GM06990 (cell line): ENCODE measurements at regions not wholly inside any gene's neighbourhood (a gene's known extent, or its start where the extent isn't known, plus 50 kb on each side); places are given as distances from the start of the nearest gene placed in this dataset.

Experiments used
- DNase-seq: peaks from one replicate; pipeline ENCODE4 v3.0.0-alpha.2; 2011; ENCODE audit not compliant: insufficient read length; ENCODE audit errors: extremely low read depth
- H3K27me3 ChIP-seq: replicated peaks from 2 replicates; pipeline ENCODE4 v1.6.0; 2011; ENCODE audit warnings: low read length; ENCODE audit not compliant: control insufficient read depth, insufficient read depth
- H3K36me3 ChIP-seq: 2 replicates; pipeline ENCODE4 v1.5.1; 2011; ENCODE audit warnings: low read length; ENCODE audit not compliant: control insufficient read depth, insufficient read depth
- H3K4me3 ChIP-seq: replicated peaks from 2 replicates; pipeline ENCODE4 v1.5.1; 2011; ENCODE audit warnings: low read depth, mild to moderate bottlenecking, control low read depth, low read length
- CTCF ChIP-seq: IDR thresholded peaks from 2 replicates; pipeline ENCODE4 v1.5.1; 2011; ENCODE audit warnings: low read length, control low read depth, mild to moderate bottlenecking, inconsistent platforms; ENCODE audit not compliant: insufficient read depth, poor library complexity, severe bottlenecking

GRCh38 chr3:150286390-150287147 lies 121.5 kb upstream of the TSC22D2 start:
- DNase-seq: peak; percentile 11

DNA sequence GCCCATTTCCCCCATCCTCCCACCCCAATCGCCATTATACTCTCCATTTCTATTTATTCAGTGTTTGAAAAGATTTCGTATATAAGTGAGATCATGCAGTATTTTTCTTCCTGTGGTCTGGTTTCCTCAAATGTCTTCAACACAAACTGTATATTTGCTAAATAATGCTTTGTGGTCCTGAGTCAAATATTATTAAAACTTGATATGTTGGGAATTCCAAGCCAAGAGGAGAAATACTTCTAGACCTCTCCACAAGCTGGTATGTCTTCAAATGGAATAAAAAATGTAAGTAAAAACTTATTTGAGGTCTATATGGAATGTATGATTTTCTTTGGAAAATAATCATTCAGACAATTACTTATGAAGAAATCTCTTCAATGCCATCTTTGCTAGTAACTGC lies 122.5 kb upstream of the TSC22D2 start:
- no peaks in the 10 kb centered on the region for H3K27me3 ChIP-seq
- TF ChIP-seq CTCF: no peak

More at GRCh38 chr3:150286390-150287147, 121.5 kb upstream of the TSC22D2 start:
- Histone ChIP-seq H3K27me3 (no peaks in the 10 kb centered on the region), H3K36me3 (no peaks in the 10 kb centered on the region), H3K4me3 (no peak overlapping the region)
- peak; percentile 63 for TF ChIP-seq CTCF

GRCh38 chr3:150278843-150279381 lies 129.2 kb upstream of the TSC22D2 start:
- no peaks in the 10 kb centered on the region for H3K27me3 ChIP-seq
- H3K36me3 ChIP-seq: no peaks in the 10 kb centered on the region
- DNase-seq: no peak
- no peak for TF ChIP-seq CTCF
- H3K4me3 ChIP-seq: no peak overlapping the region

More for the DNA sequence above, 122.5 kb upstream of the TSC22D2 start:
- no peak for DNase-seq
- H3K4me3 ChIP-seq: no peak overlapping the region
- H3K36me3 ChIP-seq: no peaks in the 10 kb centered on the region

DNA sequence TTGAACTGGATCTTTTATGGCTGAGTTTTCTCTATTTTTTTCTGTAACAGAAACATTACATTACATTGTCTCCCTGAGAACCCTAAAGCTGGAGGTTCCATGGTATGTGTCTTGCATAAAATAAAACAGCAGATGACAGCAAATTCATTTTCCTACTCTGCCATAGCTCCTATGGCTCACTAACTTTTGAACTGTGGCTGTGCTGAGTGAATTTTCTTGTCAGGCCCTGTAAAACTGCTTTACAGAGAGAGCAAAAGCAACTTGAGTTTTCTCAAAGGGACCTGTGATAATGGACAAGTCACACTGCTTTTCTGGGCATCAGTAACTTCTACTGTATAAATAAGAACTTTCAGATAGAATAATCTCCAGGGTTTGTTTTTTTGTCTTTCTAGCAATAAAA lies 129.9 kb upstream of the TSC22D2 start:
- no peaks in the 10 kb centered on the region for H3K36me3 ChIP-seq
- TF ChIP-seq CTCF: no peak
- no peak for DNase-seq
- no peaks in the 10 kb centered on the region for H3K27me3 ChIP-seq
- H3K4me3 ChIP-seq: no peak overlapping the region

- TF ChIP-seq CTCF: no peak
- Histone ChIP-seq H3K27me3 (no peaks in the 10 kb centered on the region), H3K4me3 (no peak overlapping the region), H3K36me3 (no peaks in the 10 kb centered on the region)
- no peak for DNase-seq
These were observed 130.7 kb upstream of the TSC22D2 start for GRCh38 chr3:150277444-150277843.
